Stimulated activated CD4-positive, alpha-beta T cell treated with anti-CD3 and anti-CD28 coated beads, TNF-alpha, amount 100 ng/mL, for 4 hours (primary cell): ENCODE measurements at regions not wholly inside any gene's neighbourhood (a gene's known extent, or its start where the extent isn't known, plus 50 kb on each side); places are given as distances from the start of the nearest gene placed in this dataset.
"Not testable (repeated sequence)": the region's sequence is repeated elsewhere in the genome, so short reads cannot be mapped to it uniquely, and the experiment has no call there.

ENCODE experiments used
- DNase-seq, 3 experiments: peaks; one replicate each; pipeline ENCODE4 v3.0.0-alpha.2; 2020; ENCODE audit warnings: low read depth in 3 of 3

- DNase-seq: no peak
These were observed 307.7 kb upstream of the ARSJ start for GRCh38 chr4:114287079-114287696.

GRCh38 chr4:114296126-114296525 lies 302.5 kb upstream of the UGT8 start:
- DNase-seq: no peak

- no peak for DNase-seq
These were observed 296.1 kb upstream of the UGT8 start for GRCh38 chr4:114302472-114302871.

GRCh38 chr4:114304046-114304445 lies 294.6 kb upstream of the UGT8 start:
- DNase-seq: no peak

GRCh38 chr4:114304567-114304966 lies 294.0 kb upstream of the UGT8 start:
- DNase-seq: no peak

GRCh38 chr4:114306946-114307345 lies 291.7 kb upstream of the UGT8 start:
- no peak for DNase-seq

- DNase-seq: no peak
These were observed 288.2 kb upstream of the UGT8 start for GRCh38 chr4:114310296-114310925.

GRCh38 chr4:114311787-114312186 lies 286.8 kb upstream of the UGT8 start:
- DNase-seq: no peak

GRCh38 chr4:114312338-114312737 lies 286.3 kb upstream of the UGT8 start:
- DNase-seq: no peak

- no peak for DNase-seq
These were observed 281.8 kb upstream of the UGT8 start for GRCh38 chr4:114316789-114317188.

- DNase-seq: no peak
These were observed 281.0 kb upstream of the UGT8 start for GRCh38 chr4:114317564-114317963.

- no peak for DNase-seq
These were observed 280.3 kb upstream of the UGT8 start for GRCh38 chr4:114318309-114318708.

GRCh38 chr4:114320126-114320525 lies 278.5 kb upstream of the UGT8 start:
- DNase-seq: no peak

GRCh38 chr4:114321366-114321765 lies 277.2 kb upstream of the UGT8 start:
- no peak for DNase-seq

GRCh38 chr4:114323841-114324240 lies 274.8 kb upstream of the UGT8 start:
- no peak for DNase-seq

- no peak for DNase-seq
These were observed 272.2 kb upstream of the UGT8 start for GRCh38 chr4:114326358-114326757.

- DNase-seq: no peak
These were observed 266.5 kb upstream of the UGT8 start for GRCh38 chr4:114332119-114332518.

GRCh38 chr4:114334363-114334762 lies 264.2 kb upstream of the UGT8 start:
- DNase-seq: not testable (repeated sequence)

GRCh38 chr4:114334884-114335330 lies 263.7 kb upstream of the UGT8 start:
- DNase-seq: no peak

GRCh38 chr4:114335339-114335738 lies 263.3 kb upstream of the UGT8 start:
- DNase-seq: no peak

- no peak for DNase-seq
These were observed 255.6 kb upstream of the UGT8 start for GRCh38 chr4:114343015-114343414.

GRCh38 chr4:114349543-114350175 lies 248.9 kb upstream of the UGT8 start:
- DNase-seq: no peak

- no peak for DNase-seq
These were observed 239.7 kb upstream of the UGT8 start for GRCh38 chr4:114358901-114359300.
